T-helper 1 cell treated with Interleukin-12 subunit alpha and Interleukin-12 subunit beta and Interleukin-4 antibody, amounts not matched to agents 30 ng/mL and 1 ng/mL, for 36 hours (primary cell): ENCODE measurements at regions not wholly inside any gene's neighbourhood (a gene's known extent, or its start where the extent isn't known, plus 50 kb on each side); places are given as distances from the start of the nearest gene placed in this dataset.

Experiments
- intact Hi-C: fragments of 100-400 bp; cut with micrococcal nuclease; formaldehyde crosslinking; loops from one replicate; pipeline ENCODE4 v1.15.1; 2024

- intact Hi-C loops, result no loop called here
Measured at GRCh38 chr1:76763738-76764137, 103.5 kb upstream of the ST6GALNAC5 start.

- intact Hi-C loops, result no loop called here
Measured at GRCh38 chr1:76764638-76765454, 102.4 kb upstream of the ST6GALNAC5 start.

DNA sequence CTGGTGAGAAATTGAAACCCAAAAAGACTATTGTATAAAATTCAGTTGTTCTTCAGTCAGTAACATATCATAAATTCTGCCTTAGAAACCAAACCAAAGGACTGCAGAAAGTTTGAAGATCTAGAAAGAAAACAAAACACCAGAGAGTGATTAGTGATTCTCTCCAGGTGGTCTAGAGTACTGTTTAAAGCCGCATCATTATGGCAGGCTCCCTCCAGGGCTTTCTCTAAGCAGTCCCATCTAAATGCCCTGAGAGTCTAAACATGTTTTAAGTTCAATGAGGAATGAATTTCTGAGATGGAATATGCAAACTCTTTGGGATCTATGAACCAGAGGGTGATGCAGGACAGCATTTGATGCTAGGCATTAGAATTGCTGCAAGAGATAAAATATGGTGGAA is 100.9 kb upstream of the ST6GALNAC5 start:
- intact Hi-C loops, result no loop called here

GRCh38 chr1:76769911-76770310 is 97.4 kb upstream of the ST6GALNAC5 start:
- intact Hi-C loops, result no loop called here

GRCh38 chr1:76770979-76771378 is 96.3 kb upstream of the ST6GALNAC5 start:
- intact Hi-C loops, result no loop called here

DNA sequence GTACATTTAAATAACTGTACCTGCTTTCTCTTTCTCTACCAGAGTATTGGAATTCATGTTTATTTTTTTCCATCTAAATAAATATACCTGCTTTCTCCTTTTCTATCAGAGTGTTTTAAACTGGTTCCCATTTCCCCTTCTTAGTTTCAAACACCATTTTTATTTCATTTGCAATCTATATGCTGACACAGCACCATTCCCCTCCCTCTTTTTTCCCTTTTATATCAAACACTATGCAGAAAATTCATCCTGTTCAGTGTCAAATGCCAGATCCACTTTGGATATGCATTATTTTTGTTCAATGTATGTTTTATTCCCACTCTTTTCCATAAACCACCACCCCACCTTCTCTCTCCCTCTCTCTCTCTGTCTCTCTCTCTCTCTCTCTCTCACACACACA is 85.8 kb upstream of the ST6GALNAC5 start:
- intact Hi-C loops, result no loop called here

DNA sequence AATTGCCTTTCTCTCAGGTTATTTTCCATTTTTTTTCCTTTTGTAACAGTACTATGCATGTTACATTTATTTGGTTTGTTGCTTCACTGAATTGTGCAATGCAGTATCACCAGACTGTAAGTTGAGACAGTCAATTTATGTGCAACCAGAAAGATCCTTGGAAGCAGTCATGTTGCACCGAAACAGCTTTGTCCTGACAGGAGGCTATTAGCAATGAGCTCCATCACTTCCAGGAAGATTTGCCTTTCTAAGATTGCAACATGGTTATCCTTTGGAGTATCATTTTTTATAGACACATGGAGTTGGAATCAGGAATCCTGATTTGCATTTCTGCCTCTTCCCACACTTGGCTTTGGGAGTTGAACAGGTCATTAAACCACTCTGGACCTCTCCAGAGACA is 84.5 kb upstream of the ST6GALNAC5 start:
- intact Hi-C loops, result no loop called here

DNA sequence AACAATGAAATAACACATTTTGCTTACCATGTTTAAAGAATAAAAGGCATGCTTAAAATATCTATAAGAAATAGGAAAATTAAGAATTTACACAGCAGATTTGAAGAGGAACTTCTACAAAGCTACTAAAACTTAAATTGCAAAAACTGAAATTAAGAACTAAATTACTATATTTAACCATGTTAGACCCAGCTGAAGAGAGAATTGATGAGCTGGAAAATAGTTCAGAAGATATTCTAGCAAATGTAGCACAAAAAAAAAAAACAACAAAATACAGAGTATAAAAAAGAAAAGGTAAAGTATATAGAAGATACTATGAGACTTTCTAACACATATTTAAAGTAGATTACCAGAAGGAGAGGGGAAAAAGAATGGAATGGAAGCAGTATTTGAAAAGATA is 82.8 kb upstream of the ST6GALNAC5 start:
- intact Hi-C loops, result no loop called here

GRCh38 chr1:76786222-76786621 is 81.1 kb upstream of the ST6GALNAC5 start:
- intact Hi-C loops, result no loop called here

- intact Hi-C loops, result no loop called here
Measured at GRCh38 chr1:76793594-76793993, 73.7 kb upstream of the ST6GALNAC5 start.

DNA sequence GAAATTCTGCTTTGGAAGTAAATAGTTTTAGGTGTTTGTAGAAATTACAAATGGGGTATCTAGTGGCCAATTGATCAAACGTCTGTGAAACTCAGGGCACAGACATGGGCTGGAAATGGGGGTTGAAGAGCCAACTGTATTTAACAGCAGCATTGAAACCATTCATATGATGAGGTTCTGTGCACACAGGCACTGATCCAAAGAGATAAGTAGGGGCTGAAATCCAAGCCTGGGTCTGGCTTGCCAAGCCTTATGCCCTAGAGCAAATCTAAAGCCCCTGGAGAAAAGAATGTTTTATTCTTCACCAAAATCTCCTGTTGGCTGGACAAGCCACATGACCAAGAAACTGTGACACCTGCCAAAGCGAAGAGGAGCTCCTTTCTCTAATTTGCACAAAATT is 67.6 kb upstream of the ST6GALNAC5 start:
- intact Hi-C loops, result no loop called here

GRCh38 chr1:76802094-76802493 is 65.2 kb upstream of the ST6GALNAC5 start:
- intact Hi-C loops, result no loop called here

DNA sequence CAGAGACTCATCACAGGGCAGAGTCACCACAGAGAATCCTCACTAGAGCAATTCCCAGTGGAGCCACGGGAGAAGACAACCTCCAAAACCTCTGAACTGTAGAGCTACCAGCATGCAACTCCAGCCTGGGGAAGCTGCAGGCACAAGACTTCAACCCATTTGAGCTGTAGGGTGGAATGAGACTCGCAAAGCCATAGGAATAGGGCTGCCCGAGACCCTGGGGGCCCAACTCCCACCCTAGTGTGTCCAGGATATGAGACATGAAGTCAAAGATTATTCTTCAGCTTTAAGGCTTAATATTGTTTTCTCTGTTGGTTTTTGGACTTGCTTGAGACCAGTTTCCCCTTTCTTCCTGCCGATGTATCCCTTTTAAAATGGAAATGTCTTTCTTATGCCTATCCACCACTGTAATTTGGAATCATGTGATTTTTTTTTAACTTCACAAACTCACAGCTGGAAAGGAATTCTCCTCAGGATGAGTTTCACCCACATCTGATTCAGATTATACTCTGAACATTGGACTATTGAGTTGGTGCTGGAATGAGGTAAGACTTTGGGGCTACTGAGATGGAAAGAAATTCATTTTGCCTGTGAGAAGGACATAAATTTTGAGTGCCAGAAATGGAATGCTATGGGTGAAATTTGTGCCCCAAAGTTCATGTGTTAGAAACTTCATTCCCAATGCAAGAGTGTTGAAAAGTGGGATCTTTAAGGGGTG is 59.6 kb upstream of the ST6GALNAC5 start:
- intact Hi-C loops, result no loop called here
